KMS-11 (cell line): ENCODE measurements at regions not wholly inside any gene's neighbourhood (a gene's known extent, or its start where the extent isn't known, plus 50 kb on each side); places are given as distances from the start of the nearest gene placed in this dataset.

Source experiments
- H2AFZ ChIP-seq: fragments of 200-600 bp; sonication (generic); 2 replicates; pipeline ENCODE4 v1.6.1; 2016; ENCODE audit warnings: antibody characterized with exemption, mixed run types, low read depth
- H3K27ac ChIP-seq: fragments of 200-600 bp; sonication (generic); 2 replicates; pipeline ENCODE4 v1.6.1; 2016; ENCODE audit warnings: mild to moderate bottlenecking, mixed run types
- H3K27me3 ChIP-seq: fragments of 200-600 bp; sonication (generic); 2 replicates; pipeline ENCODE4 v1.6.1; 2017; ENCODE audit warnings: mild to moderate bottlenecking, low read depth, mixed run types, moderate library complexity; ENCODE audit not compliant: insufficient read depth
- H3K36me3 ChIP-seq: fragments of 200-600 bp; sonication (generic); 2 replicates; pipeline ENCODE4 v1.6.1; 2017; ENCODE audit warnings: mild to moderate bottlenecking, mixed run types; ENCODE audit not compliant: insufficient read depth
- H3K4me1 ChIP-seq: fragments of 200-600 bp; sonication (generic); 2 replicates; pipeline ENCODE4 v1.6.1; 2016; ENCODE audit warnings: mild to moderate bottlenecking, low read depth, mixed run types; ENCODE audit not compliant: poor library complexity, severe bottlenecking
- H3K4me2 ChIP-seq: fragments of 200-600 bp; sonication (generic); 2 replicates; pipeline ENCODE4 v1.7.0; 2016; ENCODE audit warnings: mild to moderate bottlenecking, mixed run types
- H3K4me3 ChIP-seq: fragments of 200-600 bp; sonication (generic); IDR thresholded peaks from 2 replicates; pipeline ENCODE4 v1.6.1; 2017; ENCODE audit warnings: low read depth, low read length, mixed read lengths; ENCODE audit not compliant: insufficient read depth
- H3K79me2 ChIP-seq: fragments of 200-600 bp; sonication (generic); 2 replicates; pipeline ENCODE4 v1.6.1; 2016; ENCODE audit warnings: low read depth, mixed run types; ENCODE audit not compliant: insufficient read depth
- H3K9ac ChIP-seq: fragments of 200-600 bp; sonication (generic); 2 replicates; pipeline ENCODE4 v1.6.1; 2016; ENCODE audit warnings: mild to moderate bottlenecking, mixed run types
- H4K20me1 ChIP-seq: fragments of 200-600 bp; sonication (generic); 2 replicates; pipeline ENCODE4 v1.6.1; 2016; ENCODE audit warnings: mild to moderate bottlenecking, mixed run types; ENCODE audit not compliant: insufficient read depth
- TF ChIP-seq, protein P1 (sequence below): fragments of 200-600 bp; sonication (generic); conservative IDR thresholded peaks from 2 replicates; pipeline ENCODE4 v1.6.1; 2017; ENCODE audit warnings: low read depth, mild to moderate bottlenecking, antibody characterized with exemption, low read length, moderate library complexity, mixed read lengths

DNA sequence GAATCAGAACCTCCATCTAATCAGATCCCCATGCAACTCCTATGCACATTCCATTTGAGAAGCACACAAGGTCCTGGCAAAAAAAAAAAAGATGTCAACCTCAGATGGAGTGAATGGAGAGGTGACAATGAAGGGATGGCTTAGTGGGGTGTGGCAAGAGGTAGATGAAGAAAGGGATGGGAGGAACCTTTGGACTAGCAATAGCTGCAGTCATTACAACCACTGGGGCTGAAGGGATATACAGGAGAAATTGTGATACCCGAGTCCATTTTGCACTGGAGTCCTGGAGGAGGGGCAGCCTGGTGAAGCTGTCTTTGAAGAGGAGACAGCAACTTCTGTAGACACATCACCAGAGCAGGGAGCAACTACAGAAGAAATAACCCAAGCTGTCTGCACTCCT is 219.6 kb downstream of the ENC1 start:
- Histone ChIP-seq H3K27ac (no peak overlapping the region), H3K4me2 (no peak overlapping the region), H2AFZ (no peak overlapping the region), H4K20me1 (no peaks in the 10 kb centered on the region), H3K36me3 (no peaks in the 10 kb centered on the region), H3K79me2 (no peaks in the 10 kb centered on the region), H3K4me3 (no peak overlapping the region), H3K27me3 (no peaks in the 10 kb centered on the region), H3K4me1 (no peaks in the 10 kb centered on the region), H3K9ac (no peak overlapping the region)
- TF ChIP-seq, protein P1, sequence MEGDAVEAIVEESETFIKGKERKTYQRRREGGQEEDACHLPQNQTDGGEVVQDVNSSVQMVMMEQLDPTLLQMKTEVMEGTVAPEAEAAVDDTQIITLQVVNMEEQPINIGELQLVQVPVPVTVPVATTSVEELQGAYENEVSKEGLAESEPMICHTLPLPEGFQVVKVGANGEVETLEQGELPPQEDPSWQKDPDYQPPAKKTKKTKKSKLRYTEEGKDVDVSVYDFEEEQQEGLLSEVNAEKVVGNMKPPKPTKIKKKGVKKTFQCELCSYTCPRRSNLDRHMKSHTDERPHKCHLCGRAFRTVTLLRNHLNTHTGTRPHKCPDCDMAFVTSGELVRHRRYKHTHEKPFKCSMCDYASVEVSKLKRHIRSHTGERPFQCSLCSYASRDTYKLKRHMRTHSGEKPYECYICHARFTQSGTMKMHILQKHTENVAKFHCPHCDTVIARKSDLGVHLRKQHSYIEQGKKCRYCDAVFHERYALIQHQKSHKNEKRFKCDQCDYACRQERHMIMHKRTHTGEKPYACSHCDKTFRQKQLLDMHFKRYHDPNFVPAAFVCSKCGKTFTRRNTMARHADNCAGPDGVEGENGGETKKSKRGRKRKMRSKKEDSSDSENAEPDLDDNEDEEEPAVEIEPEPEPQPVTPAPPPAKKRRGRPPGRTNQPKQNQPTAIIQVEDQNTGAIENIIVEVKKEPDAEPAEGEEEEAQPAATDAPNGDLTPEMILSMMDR, result no peak

DNA sequence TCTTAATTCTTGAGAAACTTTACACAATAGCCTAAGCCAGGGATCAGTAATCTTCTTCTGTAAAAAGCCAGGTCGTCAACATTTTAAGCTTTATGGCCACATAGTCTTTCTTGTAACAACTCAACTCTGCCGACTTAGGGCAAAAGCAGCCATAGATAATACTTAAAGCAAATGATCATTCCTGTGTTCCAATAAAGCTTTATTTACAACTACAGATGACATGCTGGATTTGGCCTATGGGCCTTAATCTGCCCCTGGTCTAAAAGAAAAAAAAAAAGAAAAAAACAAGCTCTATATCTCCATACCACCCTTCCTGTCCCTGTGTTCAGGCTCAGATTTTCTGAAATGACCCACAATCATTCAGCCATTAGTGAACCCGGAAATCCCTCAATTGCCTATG is 220.3 kb downstream of the ENC1 start:
- TF ChIP-seq, protein P1, result no peak
- H3K79me2 ChIP-seq, result no peaks in the 10 kb centered on the region
- no peaks in the 10 kb centered on the region for H3K27me3 ChIP-seq
- no peaks in the 10 kb centered on the region for H3K4me1 ChIP-seq
- H3K27ac ChIP-seq, result no peak overlapping the region
- H2AFZ ChIP-seq, result no peak overlapping the region
- no peaks in the 10 kb centered on the region for H3K36me3 ChIP-seq
- H3K4me2 ChIP-seq, result no peak overlapping the region
- H3K9ac ChIP-seq, result no peak overlapping the region
- H4K20me1 ChIP-seq, result no peaks in the 10 kb centered on the region
- H3K4me3 ChIP-seq, result no peak overlapping the region

DNA sequence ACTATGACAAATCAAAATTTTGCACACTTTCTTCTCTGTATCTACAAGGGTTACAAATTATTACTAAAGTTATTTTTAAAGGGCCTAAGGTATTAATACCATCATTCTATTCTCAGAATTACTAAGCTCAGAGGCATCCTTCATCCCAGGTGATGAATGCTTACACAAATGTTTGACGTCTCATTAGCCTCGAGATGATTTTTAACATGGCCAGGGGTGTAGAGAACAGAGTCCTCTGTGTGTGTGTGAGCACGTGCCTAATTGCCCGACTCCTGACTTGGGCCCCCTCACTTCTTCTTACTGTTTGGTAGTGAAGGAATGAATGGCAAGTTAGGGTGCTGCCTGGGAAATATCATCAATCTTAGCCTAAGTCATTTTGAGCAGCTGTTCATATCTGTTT is 221.1 kb downstream of the ENC1 start:
- no peak overlapping the region for H3K4me3 ChIP-seq

DNA sequence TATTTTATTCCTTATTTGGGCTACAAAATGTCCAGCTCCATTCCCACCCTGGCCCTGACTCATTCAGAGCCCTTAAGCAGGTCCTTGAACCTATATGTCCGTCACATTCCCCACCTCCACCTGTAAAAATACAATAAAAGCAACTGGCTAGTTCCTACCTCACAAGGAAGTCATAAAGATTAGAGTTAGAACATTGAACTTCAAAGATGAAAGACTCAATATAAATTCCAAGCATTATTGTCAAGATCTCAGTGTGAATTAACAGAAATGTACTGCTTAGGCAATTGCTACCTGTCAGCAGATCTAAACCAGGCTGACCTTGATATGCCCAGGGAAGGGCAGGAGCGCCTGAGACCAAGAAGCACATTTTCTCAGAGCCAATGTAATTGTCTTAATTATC is 221.8 kb downstream of the ENC1 start:
- H3K27me3 ChIP-seq, result no peaks in the 10 kb centered on the region
- no peaks in the 10 kb centered on the region for H3K79me2 ChIP-seq
- no peak overlapping the region for H3K27ac ChIP-seq
- H3K4me3 ChIP-seq, result no peak overlapping the region
- H4K20me1 ChIP-seq, result no peaks in the 10 kb centered on the region
- no peak overlapping the region for H3K4me2 ChIP-seq
- H3K9ac ChIP-seq, result no peak overlapping the region
- TF ChIP-seq, protein P1, result no peak
- H2AFZ ChIP-seq, result no peak overlapping the region
- H3K4me1 ChIP-seq, result no peaks in the 10 kb centered on the region
- H3K36me3 ChIP-seq, result no peaks in the 10 kb centered on the region

More for the DNA sequence above, 221.1 kb downstream of the ENC1 start:
- H2AFZ ChIP-seq, result no peak overlapping the region
- no peaks in the 10 kb centered on the region for H3K79me2 ChIP-seq
- H3K4me2 ChIP-seq, result no peak overlapping the region
- no peaks in the 10 kb centered on the region for H3K36me3 ChIP-seq
- no peaks in the 10 kb centered on the region for H4K20me1 ChIP-seq
- TF ChIP-seq, protein P1, result no peak
- no peaks in the 10 kb centered on the region for H3K4me1 ChIP-seq
- H3K27me3 ChIP-seq, result no peaks in the 10 kb centered on the region
- H3K9ac ChIP-seq, result no peak overlapping the region
- no peak overlapping the region for H3K27ac ChIP-seq

DNA sequence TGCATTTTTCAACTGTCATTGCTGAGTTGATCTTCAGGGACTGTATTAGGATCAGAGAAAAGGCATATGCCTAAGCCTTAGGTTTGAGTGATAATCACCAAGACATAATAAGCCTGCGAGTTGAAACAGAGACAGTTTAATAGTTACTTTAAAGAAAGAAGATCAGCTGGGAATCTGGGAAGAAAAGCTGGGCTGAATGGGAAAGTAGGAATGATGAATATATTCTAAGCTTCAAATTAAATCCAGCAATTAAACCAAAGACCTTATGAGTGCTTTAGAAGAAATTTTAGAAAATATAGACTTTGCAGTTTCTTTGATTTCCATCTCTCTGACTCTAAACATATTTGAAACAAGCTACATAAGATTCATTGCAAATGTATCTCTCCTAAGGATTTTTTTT is 222.3 kb downstream of the ENC1 start:
- Histone ChIP-seq H3K27me3 (no peaks in the 10 kb centered on the region), H2AFZ (no peak overlapping the region), H3K4me3 (no peak overlapping the region), H3K27ac (no peak overlapping the region), H3K4me2 (no peak overlapping the region), H3K36me3 (no peaks in the 10 kb centered on the region), H3K4me1 (no peaks in the 10 kb centered on the region), H3K79me2 (no peaks in the 10 kb centered on the region), H4K20me1 (no peaks in the 10 kb centered on the region), H3K9ac (no peak overlapping the region)
- TF ChIP-seq, protein P1, result no peak
